ENCODE measurements at regions not wholly inside any gene's neighbourhood (a gene's known extent, or its start where the extent isn't known, plus 50 kb on each side); places are given as distances from the start of the nearest gene placed in this dataset.
"Not testable (repeated sequence)": the region's sequence is repeated elsewhere in the genome, so short reads cannot be mapped to it uniquely, and the experiment has no call there.

GRCh38 chr6:99823513-99824235, 170.3 kb downstream of the MCHR2 start:
- POLR2A ChIA-PET; ATAC-seq; H3K36me3 Mint-ChIP-seq (ENCODE audit: low read depth); H3K4me1 Mint-ChIP-seq; H3K9me3 Mint-ChIP-seq (ENCODE audit: low read depth); H3K27ac Mint-ChIP-seq: not testable (repeated sequence)
- peaks cover 17% of the 10 kb centered on the region for H3K27me3 Mint-ChIP-seq
- DNase-seq: peak; percentile 16
- intact Hi-C loops (cut with DNase I, micrococcal nuclease): loop anchor here in 1 of 2 experiments (2.0 to 10.0 kb wide), 3 partner anchors 235 to 493 kb away; no protein-coding TSS in a partner anchor
- H3K4me3 Mint-ChIP-seq: peak overlapping the region; percentile 12
- CTCF ChIA-PET: interaction anchor here (0.6 to 1.8 kb wide), 4 partner anchors 78 to 765 kb away, joined by 4 to 5 read pairs (median 4); partner anchors contain the start of gene PRDM13

- H3K4me1 Mint-ChIP-seq: no peaks in the 10 kb centered on the region
- H3K27ac Mint-ChIP-seq: no peak overlapping the region
- intact Hi-C loops (cut with DNase I, micrococcal nuclease): no loop called here
- no peak overlapping the region for H3K4me3 Mint-ChIP-seq
- CTCF ChIA-PET: no interaction called here
- H3K36me3 Mint-ChIP-seq (ENCODE audit: low read depth): no peaks in the 10 kb centered on the region
- no peaks in the 10 kb centered on the region for H3K9me3 Mint-ChIP-seq (ENCODE audit: low read depth)
- DNase-seq (no peak), ATAC-seq (no peak)
- POLR2A ChIA-PET: no interaction called here
- H3K27me3 Mint-ChIP-seq: peaks cover 4% of the 10 kb centered on the region
These were observed 161.0 kb downstream of the MCHR2 start for GRCh38 chr6:99833034-99833433.

GRCh38 chr6:99836471-99836870, 157.6 kb downstream of the MCHR2 start:
- Mint-ChIP-seq H3K9me3 (ENCODE audit: low read depth) (no peaks in the 10 kb centered on the region), H3K27ac (no peak overlapping the region), H3K27me3 (peaks cover 9% of the 10 kb centered on the region), H3K4me3 (no peak overlapping the region), H3K4me1 (no peaks in the 10 kb centered on the region), H3K36me3 (ENCODE audit: low read depth) (no peaks in the 10 kb centered on the region)
- no peak for ATAC-seq
- intact Hi-C loops (cut with DNase I, micrococcal nuclease): no loop called here
- DNase-seq: no peak
- ChIA-PET CTCF (no interaction called here), POLR2A (no interaction called here)

GRCh38 chr6:99838607-99839006, 155.4 kb downstream of the MCHR2 start:
- Mint-ChIP-seq H3K27ac (no peak overlapping the region), H3K4me1 (no peaks in the 10 kb centered on the region), H3K4me3 (no peak overlapping the region), H3K36me3 (ENCODE audit: low read depth) (no peaks in the 10 kb centered on the region), H3K9me3 (ENCODE audit: low read depth) (no peaks in the 10 kb centered on the region), H3K27me3 (peaks cover 9% of the 10 kb centered on the region)
- ChIA-PET POLR2A (no interaction called here), CTCF (no interaction called here)
- intact Hi-C loops (cut with DNase I, micrococcal nuclease): no loop called here
- ATAC-seq (no peak), DNase-seq (no peak)

GRCh38 chr6:99841297-99841696, 152.7 kb downstream of the MCHR2 start:
- CTCF ChIA-PET: no interaction called here
- Mint-ChIP-seq H3K36me3 (ENCODE audit: low read depth) (no peaks in the 10 kb centered on the region), H3K4me1 (no peaks in the 10 kb centered on the region), H3K4me3 (no peak overlapping the region), H3K9me3 (ENCODE audit: low read depth) (no peaks in the 10 kb centered on the region), H3K27ac (no peak overlapping the region), H3K27me3 (peaks cover 12% of the 10 kb centered on the region)
- ATAC-seq (no peak), DNase-seq (no peak)
- POLR2A ChIA-PET: no interaction called here
- intact Hi-C loops (cut with DNase I, micrococcal nuclease): no loop called here

GRCh38 chr6:99846006-99846405, 148.0 kb downstream of the MCHR2 start:
- Mint-ChIP-seq H3K9me3 (ENCODE audit: low read depth) (no peaks in the 10 kb centered on the region), H3K36me3 (ENCODE audit: low read depth) (no peaks in the 10 kb centered on the region), H3K27me3 (peaks cover 19% of the 10 kb centered on the region), H3K27ac (no peak overlapping the region), H3K4me1 (no peaks in the 10 kb centered on the region), H3K4me3 (no peak overlapping the region)
- ATAC-seq (no peak), DNase-seq (no peak)
- POLR2A ChIA-PET: no interaction called here
- CTCF ChIA-PET: interaction anchor here (0.6 to 1.1 kb wide), 2 partner anchors 22 to 24 kb away, joined by 3 read pairs; no protein-coding TSS in a partner anchor
- intact Hi-C loops (cut with DNase I, micrococcal nuclease): no loop called here

- Mint-ChIP-seq H3K36me3 (ENCODE audit: low read depth) (no peaks in the 10 kb centered on the region), H3K27me3 (peaks cover 37% of the 10 kb centered on the region), H3K9me3 (ENCODE audit: low read depth) (no peaks in the 10 kb centered on the region), H3K4me3 (no peak overlapping the region), H3K4me1 (no peaks in the 10 kb centered on the region), H3K27ac (no peak overlapping the region)
- intact Hi-C loops (cut with DNase I, micrococcal nuclease): no loop called here
- ChIA-PET CTCF (interaction anchor here (1.0 kb wide), 1 partner anchor 17 kb away, joined by 3 read pairs; no protein-coding TSS in a partner anchor), POLR2A (no interaction called here)
- ATAC-seq (no peak), DNase-seq (no peak)
These were observed 143.2 kb downstream of the MCHR2 start for GRCh38 chr6:99850841-99851240.

- no peaks in the 10 kb centered on the region for H3K36me3 Mint-ChIP-seq (ENCODE audit: low read depth)
- intact Hi-C loops (cut with DNase I, micrococcal nuclease): no loop called here
- ChIA-PET POLR2A (no interaction called here), CTCF (no interaction called here)
- ATAC-seq: no peak
- no peak overlapping the region for H3K4me3 Mint-ChIP-seq
- peaks cover 43% of the 10 kb centered on the region for H3K27me3 Mint-ChIP-seq
- H3K4me1 Mint-ChIP-seq: no peaks in the 10 kb centered on the region
- H3K9me3 Mint-ChIP-seq (ENCODE audit: low read depth): no peaks in the 10 kb centered on the region
- no peak for DNase-seq
- no peak overlapping the region for H3K27ac Mint-ChIP-seq
These were observed 142.0 kb downstream of the MCHR2 start for GRCh38 chr6:99852031-99852430.

GRCh38 chr6:99867026-99867425, 127.0 kb downstream of the MCHR2 start:
- peaks cover 21% of the 10 kb centered on the region for H3K27me3 Mint-ChIP-seq
- ATAC-seq (no peak), DNase-seq (no peak)
- peaks cover 4% of the 10 kb centered on the region for H3K4me1 Mint-ChIP-seq
- no peak overlapping the region for H3K4me3 Mint-ChIP-seq
- no peak overlapping the region for H3K27ac Mint-ChIP-seq
- H3K9me3 Mint-ChIP-seq (ENCODE audit: low read depth): no peaks in the 10 kb centered on the region
- intact Hi-C loops (cut with DNase I, micrococcal nuclease): loop anchor here in 1 of 2 experiments (5.0 kb wide), 2 partner anchors 135 to 795 kb away; no protein-coding TSS in a partner anchor
- H3K36me3 Mint-ChIP-seq (ENCODE audit: low read depth): no peaks in the 10 kb centered on the region
- POLR2A ChIA-PET: no interaction called here
- CTCF ChIA-PET: interaction anchor here (0.6 to 3.6 kb wide), 15 partner anchors 8 to 386 kb away, joined by 3 to 32 read pairs (median 9); no protein-coding TSS in a partner anchor

- H3K4me3 Mint-ChIP-seq: no peak overlapping the region
- H3K27ac Mint-ChIP-seq: no peak overlapping the region
- peaks cover 4% of the 10 kb centered on the region for H3K4me1 Mint-ChIP-seq
- peaks cover 23% of the 10 kb centered on the region for H3K27me3 Mint-ChIP-seq
- POLR2A ChIA-PET: no interaction called here
- H3K9me3 Mint-ChIP-seq (ENCODE audit: low read depth): no peaks in the 10 kb centered on the region
- CTCF ChIA-PET: interaction anchor here (0.6 to 3.6 kb wide), 38 partner anchors 9 to 984 kb away, joined by 3 to 32 read pairs (median 4); no protein-coding TSS in a partner anchor
- intact Hi-C loops (cut with DNase I, micrococcal nuclease): loop anchor here (1.0 to 5.0 kb wide), 6 partner anchors 37 to 794 kb away; no protein-coding TSS in a partner anchor
- DNase-seq (peak; percentile 87), ATAC-seq (peak; percentile 65)
- no peaks in the 10 kb centered on the region for H3K36me3 Mint-ChIP-seq (ENCODE audit: low read depth)
These were observed 125.8 kb downstream of the MCHR2 start for GRCh38 chr6:99868074-99868702.
